Natural killer cell (primary cell): ENCODE measurements at regions not wholly inside any gene's neighbourhood (a gene's known extent, or its start where the extent isn't known, plus 50 kb on each side); places are given as distances from the start of the nearest gene placed in this dataset.

Experiments
- ATAC-seq, 3 donors: fragments of 150-1000 bp in 2 of 3; fragments of 200-7000 bp in 1 of 3; cut with Tn5 transposase; 1 replicate in 1 of 3; 2 replicates in 2 of 3; pipeline ENCODE4 v1.10.0; 2021; ENCODE audit warnings: mild to moderate bottlenecking in 2 of 3, moderate library complexity in 2 of 3
- DNase-seq, 2 donors: peaks; one replicate each; pipeline versions ENCODE4 v3.0.0 to v3.0.0-alpha.2; 2013 to 2021; ENCODE audit warnings: mixed read lengths in 1 of 2
- H3K27ac ChIP-seq: one replicate; pipeline ENCODE4 v1.5.1; 2013; ENCODE audit warnings: mild to moderate bottlenecking, low read length
- H3K27me3 ChIP-seq: one replicate; pipeline ENCODE4 v1.6.1; 2013; ENCODE audit warnings: low read length; ENCODE audit not compliant: control insufficient read depth, insufficient read depth
- H3K36me3 ChIP-seq: one replicate; pipeline ENCODE4 v1.6.1; 2013; ENCODE audit warnings: low read length; ENCODE audit not compliant: control insufficient read depth, insufficient read depth
- H3K4me1 ChIP-seq: one replicate; pipeline ENCODE4 v1.6.1; 2013; ENCODE audit warnings: low read length; ENCODE audit not compliant: control insufficient read depth, insufficient read depth
- H3K4me3 ChIP-seq: one replicate; pipeline ENCODE4 v1.5.1; 2013; ENCODE audit warnings: low read length
- H3K9me3 ChIP-seq: one replicate; pipeline ENCODE4 v1.6.1; 2013; ENCODE audit warnings: low read length; ENCODE audit not compliant: control insufficient read depth, insufficient read depth
- H3K27ac Mint-ChIP-seq, 2 donors: one replicate each; pipeline ENCODE4 v1.8.0; 2022; ENCODE audit warnings: mild to moderate bottlenecking in 2 of 2, mixed read lengths in 2 of 2, moderate library complexity in 1 of 2
- H3K27me3 Mint-ChIP-seq, 2 donors: one replicate each; pipeline ENCODE4 v1.8.0; 2022; ENCODE audit warnings: low read depth in 2 of 2, mixed read lengths in 2 of 2
- H3K36me3 Mint-ChIP-seq: one replicate; pipeline ENCODE4 v1.8.0; 2022; ENCODE audit warnings: mixed read lengths
- H3K4me1 Mint-ChIP-seq, 2 donors: one replicate each; pipeline ENCODE4 v1.8.0; 2022; ENCODE audit warnings: mixed read lengths in 2 of 2
- H3K4me3 Mint-ChIP-seq: one replicate; pipeline ENCODE4 v1.8.0; 2022; ENCODE audit warnings: mild to moderate bottlenecking, moderate library complexity, mixed read lengths
- H3K9me3 Mint-ChIP-seq, 2 donors: one replicate each; pipeline ENCODE4 v1.8.0; 2022; ENCODE audit warnings: mixed read lengths in 2 of 2
- WGBS: methylation state at CpG from one replicate; pipeline ENCODE4 v1.1.7; 2013; ENCODE audit warnings: missing lambda C conversion rate; ENCODE audit not compliant: insufficient coverage; 5-methylcytosine and 5-hydroxymethylcytosine counted together
- intact Hi-C: fragments of 100-400 bp; cut with micrococcal nuclease; formaldehyde crosslinking; loops from one replicate; pipeline ENCODE4 v1.14.2; 2022
- TF ChIP-seq, protein P1 (sequence below): fragments of 200-600 bp; IDR thresholded peaks from one replicate; pipeline ENCODE4 v1.8.0; 2022; ENCODE audit warnings: antibody characterized with exemption

DNA sequence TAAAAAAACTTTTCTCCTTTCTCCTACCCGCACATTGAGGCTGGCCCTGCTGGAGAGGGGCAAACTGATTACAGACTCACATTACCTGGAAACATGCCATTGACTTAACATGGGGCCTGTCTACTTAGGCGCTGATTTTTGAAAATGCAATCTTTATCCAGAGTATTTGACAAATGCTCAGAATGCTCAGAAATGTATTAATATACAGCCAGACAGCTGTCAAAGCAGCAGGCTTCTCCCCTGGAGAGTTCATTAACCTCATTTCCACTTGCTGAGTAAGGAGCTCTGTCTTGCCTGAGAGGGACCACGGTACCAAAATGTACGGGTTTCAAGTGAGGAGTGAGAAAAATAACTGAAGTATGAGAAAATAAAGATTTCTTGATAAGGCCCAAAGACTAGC is 95.7 kb downstream of the PAX1 start:
- Mint-ChIP-seq H3K4me1 (no peaks in the 10 kb centered on the region), H3K27me3 (no peaks in the 10 kb centered on the region), H3K36me3 (no peaks in the 10 kb centered on the region), H3K4me3 (no peak overlapping the region), H3K27ac (no peak overlapping the region), H3K9me3 (peaks cover 5 to 10% of the 10 kb centered on the region in 2 donors)
- intact Hi-C loops, result loop anchor here (10.0 kb wide), 1 partner anchor 1544 kb away; no protein-coding TSS in a partner anchor
- WGBS, result 67% methylated on average over 2 of the region's 4 CpGs
- no peaks in the 10 kb centered on the region for H3K36me3 ChIP-seq
- H3K9me3 ChIP-seq, result no peaks in the 10 kb centered on the region
- no peak for DNase-seq
- no peaks in the 10 kb centered on the region for H3K27me3 ChIP-seq
- no peak for ATAC-seq
- H3K27ac ChIP-seq, result no peak overlapping the region
- no peaks in the 10 kb centered on the region for H3K4me1 ChIP-seq
- TF ChIP-seq, protein P1, sequence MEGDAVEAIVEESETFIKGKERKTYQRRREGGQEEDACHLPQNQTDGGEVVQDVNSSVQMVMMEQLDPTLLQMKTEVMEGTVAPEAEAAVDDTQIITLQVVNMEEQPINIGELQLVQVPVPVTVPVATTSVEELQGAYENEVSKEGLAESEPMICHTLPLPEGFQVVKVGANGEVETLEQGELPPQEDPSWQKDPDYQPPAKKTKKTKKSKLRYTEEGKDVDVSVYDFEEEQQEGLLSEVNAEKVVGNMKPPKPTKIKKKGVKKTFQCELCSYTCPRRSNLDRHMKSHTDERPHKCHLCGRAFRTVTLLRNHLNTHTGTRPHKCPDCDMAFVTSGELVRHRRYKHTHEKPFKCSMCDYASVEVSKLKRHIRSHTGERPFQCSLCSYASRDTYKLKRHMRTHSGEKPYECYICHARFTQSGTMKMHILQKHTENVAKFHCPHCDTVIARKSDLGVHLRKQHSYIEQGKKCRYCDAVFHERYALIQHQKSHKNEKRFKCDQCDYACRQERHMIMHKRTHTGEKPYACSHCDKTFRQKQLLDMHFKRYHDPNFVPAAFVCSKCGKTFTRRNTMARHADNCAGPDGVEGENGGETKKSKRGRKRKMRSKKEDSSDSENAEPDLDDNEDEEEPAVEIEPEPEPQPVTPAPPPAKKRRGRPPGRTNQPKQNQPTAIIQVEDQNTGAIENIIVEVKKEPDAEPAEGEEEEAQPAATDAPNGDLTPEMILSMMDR, result no peak
- H3K4me3 ChIP-seq, result no peak overlapping the region

DNA sequence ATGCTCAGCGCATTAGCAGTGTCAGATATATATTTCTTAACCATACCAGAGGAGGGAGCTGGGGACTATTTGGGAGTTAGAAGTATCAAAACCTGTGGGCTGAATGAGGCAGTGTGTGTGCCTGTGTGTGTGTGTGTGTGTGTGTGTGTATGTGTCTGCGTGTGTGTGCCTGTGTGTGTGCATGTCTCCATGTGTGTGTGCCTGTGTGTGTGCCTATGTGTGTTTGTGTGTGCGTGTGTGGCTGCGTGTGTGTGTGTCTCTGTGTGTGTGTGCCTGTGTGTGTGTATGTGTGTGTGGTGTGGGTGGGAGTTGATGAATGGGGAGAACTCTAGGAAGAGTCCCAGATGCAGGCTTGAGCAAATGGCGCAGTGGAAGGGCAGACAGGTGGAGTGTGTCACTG is 92.9 kb downstream of the PAX1 start:
- H3K4me1 ChIP-seq, result no peaks in the 10 kb centered on the region
- H3K27ac Mint-ChIP-seq, result no peak overlapping the region
- no peaks in the 10 kb centered on the region for H3K9me3 ChIP-seq
- ATAC-seq, result no peak
- no peak overlapping the region for H3K4me3 Mint-ChIP-seq
- intact Hi-C loops, result no loop called here
- TF ChIP-seq, protein P1, result no peak
- H3K36me3 ChIP-seq, result no peaks in the 10 kb centered on the region
- no peaks in the 10 kb centered on the region for H3K27me3 ChIP-seq
- no peak overlapping the region for H3K4me3 ChIP-seq
- no peaks in the 10 kb centered on the region for H3K4me1 Mint-ChIP-seq
- DNase-seq, result no peak
- no peaks in the 10 kb centered on the region for H3K27me3 Mint-ChIP-seq
- no peaks in the 10 kb centered on the region for H3K36me3 Mint-ChIP-seq
- peaks cover 5 to 12% of the 10 kb centered on the region in 2 donors for H3K9me3 Mint-ChIP-seq
- 91% methylated on average over 4 of the region's 5 CpGs for whole genome bisulfite sequencing
- no peak overlapping the region for H3K27ac ChIP-seq

DNA sequence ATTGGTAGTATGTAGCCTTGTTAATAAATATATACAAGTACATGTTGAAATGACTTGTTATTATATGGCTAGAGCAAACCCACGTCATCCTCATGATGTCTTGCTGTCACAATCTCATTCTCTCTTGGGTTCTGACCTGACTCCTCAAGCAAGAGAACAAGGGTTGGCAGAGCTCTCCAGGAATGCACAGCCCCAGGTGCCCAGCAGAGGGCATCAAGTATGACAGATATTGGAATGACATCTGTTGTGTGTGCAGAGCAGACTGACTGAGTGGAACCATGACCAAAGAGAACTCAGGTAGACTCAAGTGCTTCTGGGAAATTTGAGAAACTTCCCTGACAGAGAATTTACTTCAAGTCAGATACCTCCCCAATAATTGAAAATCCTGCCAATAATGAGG is 90.6 kb downstream of the PAX1 start:
- ATAC-seq, result no peak
- H3K27ac ChIP-seq, result no peak overlapping the region
- TF ChIP-seq, protein P1, result no peak
- no peaks in the 10 kb centered on the region for H3K9me3 ChIP-seq
- Mint-ChIP-seq H3K27me3 (no peaks in the 10 kb centered on the region), H3K9me3 (peaks cover 5 to 12% of the 10 kb centered on the region in 2 donors), H3K4me3 (no peak overlapping the region), H3K36me3 (no peaks in the 10 kb centered on the region), H3K4me1 (no peaks in the 10 kb centered on the region), H3K27ac (no peak overlapping the region)
- intact Hi-C loops, result no loop called here
- DNase-seq, result no peak
- H3K36me3 ChIP-seq, result no peaks in the 10 kb centered on the region
- no peaks in the 10 kb centered on the region for H3K4me1 ChIP-seq
- 80% methylated on average over 1 of the region's 1 CpG for WGBS
- H3K27me3 ChIP-seq, result no peaks in the 10 kb centered on the region
- H3K4me3 ChIP-seq, result no peak overlapping the region

DNA sequence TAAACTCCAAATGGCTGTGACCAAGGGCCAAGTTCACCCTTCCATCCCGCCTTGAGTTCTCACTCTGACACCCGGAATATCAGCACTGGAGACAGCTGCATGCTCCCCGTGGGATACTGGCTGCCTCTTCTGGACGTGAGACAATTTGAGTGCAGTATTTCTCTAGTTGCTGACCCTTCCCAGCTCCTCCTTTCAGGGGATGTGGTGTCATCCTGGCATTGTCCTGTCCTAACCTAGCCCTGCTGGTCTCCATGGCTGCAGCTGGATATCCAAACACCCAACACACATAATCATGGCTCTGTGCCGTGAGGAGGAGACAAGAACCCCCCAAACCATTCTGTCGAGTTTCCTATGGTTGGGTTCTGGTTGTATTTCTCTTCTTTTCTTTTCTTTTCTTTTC is 82.6 kb downstream of the PAX1 start:
- Mint-ChIP-seq H3K4me1 (no peaks in the 10 kb centered on the region), H3K4me3 (no peak overlapping the region), H3K36me3 (no peaks in the 10 kb centered on the region), H3K27me3 (no peaks in the 10 kb centered on the region), H3K27ac (no peak overlapping the region), H3K9me3 (peaks cover 9 to 11% of the 10 kb centered on the region in 2 donors)
- H3K27ac ChIP-seq, result no peak overlapping the region
- H3K4me1 ChIP-seq, result no peaks in the 10 kb centered on the region
- ATAC-seq (no peak), DNase-seq (no peak)
- intact Hi-C loops, result no loop called here
- no peaks in the 10 kb centered on the region for H3K9me3 ChIP-seq
- no peak overlapping the region for H3K4me3 ChIP-seq
- TF ChIP-seq, protein P1, result no peak
- 73% methylated on average over 4 of the region's 6 CpGs for WGBS
- H3K27me3 ChIP-seq, result no peaks in the 10 kb centered on the region
- H3K36me3 ChIP-seq, result no peaks in the 10 kb centered on the region
